ENCODE measurements at regions not wholly inside any gene's neighbourhood (a gene's known extent, or its start where the extent isn't known, plus 50 kb on each side); places are given as distances from the start of the nearest gene placed in this dataset.

DNA sequence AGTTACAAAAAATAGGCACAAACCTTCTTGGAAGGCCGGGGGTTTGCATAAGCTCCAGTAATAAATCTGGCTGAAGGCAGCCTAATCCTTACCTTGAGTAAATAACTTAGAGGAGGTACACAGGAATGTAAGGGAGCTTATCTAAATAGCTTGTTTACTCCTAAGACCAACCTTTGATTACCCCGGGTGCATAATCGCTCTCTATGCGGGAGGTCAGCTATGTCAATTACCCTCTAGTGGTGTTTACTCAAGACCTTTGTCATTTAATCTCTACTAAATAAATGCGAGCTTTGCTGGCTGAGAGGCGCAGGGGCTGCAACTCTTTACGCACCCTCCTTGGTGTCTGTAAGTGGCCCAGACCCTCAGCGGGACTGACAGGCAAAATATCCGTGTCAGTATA is 50.2 kb upstream of the MAP9 start:
- Histone ChIP-seq H3K36me3 (replicated peaks) (no peaks in the 10 kb centered on the region), H3K27ac (no peak overlapping the region), H3K27me3 (replicated peaks) (no peaks in the 10 kb centered on the region), H3K4me3 (ENCODE audit: low read depth, low read length) (no peak overlapping the region)
- in situ Hi-C loops (cut with HindIII; ENCODE audit: low pct_ligation_motif_present, low sequenced_read_pairs), result no loop called here
- TF ChIP-seq CTCF (IDR thresholded peaks at IDR 0.05; ENCODE audit: low read depth, low read length, missing control alignments), result no peak
- no peak for DNase-seq
